Upper lobe of left lung (tissue), 6 donors: ENCODE measurements at regions not wholly inside any gene's neighbourhood (a gene's known extent, or its start where the extent isn't known, plus 50 kb on each side); places are given as distances from the start of the nearest gene placed in this dataset.

ENCODE experiments used
- ATAC-seq, 2 donors: fragments of 200-7000 bp; cut with Tn5 transposase; one replicate each; pipeline ENCODE4 v1.9.1; 2022; ENCODE audit warnings: mild to moderate bottlenecking in 2 of 2, moderate library complexity in 2 of 2; ENCODE audit not compliant: low FRiP score in 2 of 2
- DNase-seq, 2 donors: peaks; one replicate each; pipeline ENCODE4 v3.0.0-alpha.2; 2019 to 2020
- H3K27ac ChIP-seq, 4 donors: fragments of 200-600 bp; sonication (generic); one replicate each; pipeline ENCODE4 v1.5.1; 2016 to 2019
- H3K27me3 ChIP-seq, 4 donors: fragments of 200-600 bp; sonication (generic); one replicate each; pipeline ENCODE4 v1.5.1; 2017 to 2019
- H3K36me3 ChIP-seq, 4 donors: fragments of 200-600 bp; sonication (generic); one replicate each; pipeline ENCODE4 v1.5.1; 2016 to 2019
- H3K4me1 ChIP-seq, 4 donors: fragments of 200-600 bp; sonication (generic); one replicate each; pipeline ENCODE4 v1.5.1; 2018 to 2019
- H3K4me3 ChIP-seq, 4 donors: fragments of 200-600 bp; sonication (generic); one replicate each; pipeline ENCODE4 v1.5.1; 2017 to 2019; ENCODE audit warnings: mild to moderate bottlenecking in 2 of 4, moderate library complexity in 1 of 4
- H3K9me3 ChIP-seq, 4 donors: fragments of 200-600 bp; sonication (generic); one replicate each; pipeline ENCODE4 v1.5.1; 2018 to 2019
- EP300 ChIP-seq, 4 donors: sonication (generic); formaldehyde crosslinking; IDR thresholded peaks; one replicate each; pipeline ENCODE4 v1.5.1; 2017; ENCODE audit warnings: antibody characterized with exemption in 4 of 4, control low read depth in 2 of 4
- POLR2A ChIP-seq, 4 donors: fragments of 450-650 bp; IDR thresholded peaks; one replicate each; pipeline ENCODE4 v1.5.1; 2016 to 2017; ENCODE audit warnings: antibody characterized with exemption in 4 of 4, mild to moderate bottlenecking in 2 of 4
- POLR2AphosphoS5 ChIP-seq, 2 donors: sonication (generic); formaldehyde crosslinking; IDR thresholded peaks; one replicate each; pipeline ENCODE4 v1.5.1; 2017; ENCODE audit warnings: antibody characterized with exemption in 2 of 2
- WGBS, 2 donors: methylation state at CpG; one replicate each; pipeline ENCODE4 v1.1.5; 2017 to 2018; 5-methylcytosine and 5-hydroxymethylcytosine counted together
- TF ChIP-seq, protein P1 (sequence below), 6 experiments: fragments of 450-650 bp in 4 of 6; fragments of 200-600 bp in 2 of 6; sonication (generic) in 2 of 6; IDR thresholded peaks; one replicate each; pipeline ENCODE4 v1.5.1; 2016 to 2019; ENCODE audit warnings: antibody characterized with exemption in 6 of 6
- donor health status: DM: no; HTN: no; CAD: no; lungs with moderate emphysema.
- donor health status: DM: no; HTN: yes; CAD: no; lungs with severe emphysema.

DNA sequence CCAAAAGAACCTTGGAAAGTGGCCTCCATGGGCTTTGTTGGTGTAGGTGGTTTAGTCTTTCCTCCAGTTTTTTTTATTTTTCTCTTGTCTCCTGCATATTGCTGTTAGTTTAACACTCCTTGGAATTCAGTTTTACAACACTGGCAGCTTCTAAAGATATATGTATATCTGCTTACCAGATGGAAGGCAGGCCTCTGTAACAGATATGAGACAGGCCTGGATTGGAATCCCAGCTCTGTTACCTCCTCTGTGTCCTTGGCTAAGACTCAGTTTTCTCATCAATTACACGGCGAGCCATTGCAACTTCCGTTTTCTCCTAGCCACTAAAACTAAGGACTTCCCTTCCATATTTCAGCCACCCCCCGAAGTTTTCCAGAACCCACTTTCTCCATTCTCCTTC is 133.4 kb upstream of the SMAD1 start:
- WGBS, 2 donors: 89 to 91% methylated on average over 4 of the region's 4 CpGs
- Histone ChIP-seq H3K4me3 (no peak overlapping the region), H3K36me3 (no peaks in the 10 kb centered on the region), H3K27ac (no peak overlapping the region), H3K4me1 (no peaks in the 10 kb centered on the region), H3K27me3 (no peaks in the 10 kb centered on the region), H3K9me3 (no peaks in the 10 kb centered on the region)
- ATAC-seq: no peak
- TF ChIP-seq EP300 (IDR thresholded peaks at IDR 0.05) (no peak), POLR2A (IDR thresholded peaks at IDR 0.05) (no peak), POLR2AphosphoS5 (IDR thresholded peaks at IDR 0.05) (no peak)
- TF ChIP-seq, protein P1, sequence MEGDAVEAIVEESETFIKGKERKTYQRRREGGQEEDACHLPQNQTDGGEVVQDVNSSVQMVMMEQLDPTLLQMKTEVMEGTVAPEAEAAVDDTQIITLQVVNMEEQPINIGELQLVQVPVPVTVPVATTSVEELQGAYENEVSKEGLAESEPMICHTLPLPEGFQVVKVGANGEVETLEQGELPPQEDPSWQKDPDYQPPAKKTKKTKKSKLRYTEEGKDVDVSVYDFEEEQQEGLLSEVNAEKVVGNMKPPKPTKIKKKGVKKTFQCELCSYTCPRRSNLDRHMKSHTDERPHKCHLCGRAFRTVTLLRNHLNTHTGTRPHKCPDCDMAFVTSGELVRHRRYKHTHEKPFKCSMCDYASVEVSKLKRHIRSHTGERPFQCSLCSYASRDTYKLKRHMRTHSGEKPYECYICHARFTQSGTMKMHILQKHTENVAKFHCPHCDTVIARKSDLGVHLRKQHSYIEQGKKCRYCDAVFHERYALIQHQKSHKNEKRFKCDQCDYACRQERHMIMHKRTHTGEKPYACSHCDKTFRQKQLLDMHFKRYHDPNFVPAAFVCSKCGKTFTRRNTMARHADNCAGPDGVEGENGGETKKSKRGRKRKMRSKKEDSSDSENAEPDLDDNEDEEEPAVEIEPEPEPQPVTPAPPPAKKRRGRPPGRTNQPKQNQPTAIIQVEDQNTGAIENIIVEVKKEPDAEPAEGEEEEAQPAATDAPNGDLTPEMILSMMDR (IDR thresholded peaks at IDR 0.05): no peak
- DNase-seq: no peak

DNA sequence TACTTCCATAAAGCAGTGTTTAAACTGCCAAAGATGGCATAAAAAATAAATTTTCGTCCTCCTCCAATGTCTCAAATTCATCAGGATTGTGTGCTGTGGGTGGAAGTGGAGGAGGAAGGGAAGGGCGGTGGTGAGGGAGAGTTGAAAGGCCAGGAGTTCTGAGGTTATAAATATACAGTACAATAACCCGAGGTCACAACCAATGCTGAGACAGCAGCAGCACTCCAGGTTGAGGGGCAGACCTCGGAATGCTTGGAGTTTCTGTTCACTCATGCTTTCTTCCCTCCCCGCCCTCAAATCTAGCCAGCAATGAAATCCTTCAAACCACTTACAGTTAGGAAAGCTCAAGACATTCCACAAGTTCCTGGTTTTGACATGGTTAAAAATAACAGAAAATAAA is 134.0 kb upstream of the SMAD1 start:
- no peak for ATAC-seq
- Histone ChIP-seq H3K4me1 (no peaks in the 10 kb centered on the region), H3K36me3 (no peaks in the 10 kb centered on the region), H3K9me3 (no peaks in the 10 kb centered on the region), H3K27me3 (no peaks in the 10 kb centered on the region), H3K4me3 (no peak overlapping the region), H3K27ac (no peak overlapping the region)
- no peak for DNase-seq
- WGBS, 2 donors: 44 to 49% methylated on average over 5 of the region's 5 CpGs
- no peak for TF ChIP-seq POLR2A (IDR thresholded peaks at IDR 0.05)
- TF ChIP-seq POLR2AphosphoS5 (IDR thresholded peaks at IDR 0.05): no peak
- TF ChIP-seq, protein P1 (IDR thresholded peaks at IDR 0.05): no peak
- TF ChIP-seq EP300 (IDR thresholded peaks at IDR 0.05): no peak

GRCh38 chr4:145346081-145346480 is 135.6 kb upstream of the SMAD1 start:
- no peaks in the 10 kb centered on the region for H3K36me3 ChIP-seq
- TF ChIP-seq POLR2AphosphoS5 (IDR thresholded peaks at IDR 0.05): no peak
- TF ChIP-seq, protein P1 (IDR thresholded peaks at IDR 0.05): no peak
- TF ChIP-seq EP300 (IDR thresholded peaks at IDR 0.05): no peak
- no peak for TF ChIP-seq POLR2A (IDR thresholded peaks at IDR 0.05)
- no peaks in the 10 kb centered on the region for H3K9me3 ChIP-seq
- H3K27me3 ChIP-seq: no peaks in the 10 kb centered on the region
- ATAC-seq: no peak
- no peak overlapping the region for H3K27ac ChIP-seq
- H3K4me3 ChIP-seq: no peak overlapping the region
- WGBS, 2 donors: 95% methylated on average over 22 to 25 of the region's 25 CpGs
- H3K4me1 ChIP-seq: no peaks in the 10 kb centered on the region
- DNase-seq: peak in 1 of 2 donors; percentile 71

- no peak for ATAC-seq
- no peaks in the 10 kb centered on the region for H3K4me1 ChIP-seq
- TF ChIP-seq EP300 (IDR thresholded peaks at IDR 0.05) (no peak), POLR2A (IDR thresholded peaks at IDR 0.05) (no peak), POLR2AphosphoS5 (IDR thresholded peaks at IDR 0.05) (no peak)
- TF ChIP-seq, protein P1 (IDR thresholded peaks at IDR 0.05): no peak
- no peak for DNase-seq
- H3K27ac ChIP-seq: no peak overlapping the region
- no peaks in the 10 kb centered on the region for H3K36me3 ChIP-seq
- H3K27me3 ChIP-seq: no peaks in the 10 kb centered on the region
- no peaks in the 10 kb centered on the region for H3K9me3 ChIP-seq
- no peak overlapping the region for H3K4me3 ChIP-seq
Observed at GRCh38 chr4:145345401-145345800, 136.3 kb upstream of the SMAD1 start.

- TF ChIP-seq, protein P1 (IDR thresholded peaks at IDR 0.05): no peak
- TF ChIP-seq POLR2AphosphoS5 (IDR thresholded peaks at IDR 0.05) (no peak), EP300 (IDR thresholded peaks at IDR 0.05) (no peak), POLR2A (IDR thresholded peaks at IDR 0.05) (no peak)
- no peaks in the 10 kb centered on the region for H3K27me3 ChIP-seq
- ATAC-seq (no peak), DNase-seq (no peak)
- no peak overlapping the region for H3K27ac ChIP-seq
- H3K4me3 ChIP-seq: no peak overlapping the region
- WGBS, 2 donors: 81 to 95% methylated on average over 1 of the region's 1 CpG
- no peaks in the 10 kb centered on the region for H3K36me3 ChIP-seq
- H3K9me3 ChIP-seq: no peaks in the 10 kb centered on the region
- no peaks in the 10 kb centered on the region for H3K4me1 ChIP-seq
Observed at GRCh38 chr4:145341381-145341780, 140.3 kb upstream of the SMAD1 start.
